Chondrocyte (in vitro differentiated cells): ENCODE measurements at regions not wholly inside any gene's neighbourhood (a gene's known extent, or its start where the extent isn't known, plus 50 kb on each side); places are given as distances from the start of the nearest gene placed in this dataset.

Source experiments
- DNase-seq: peaks from one replicate; pipeline ENCODE4 v3.0.0; 2021; ENCODE audit warnings: mixed read lengths, low spot score
- H3K27ac Mint-ChIP-seq: one replicate; pipeline ENCODE4 v1.8.0; 2021; ENCODE audit warnings: mild to moderate bottlenecking, moderate library complexity, mixed read lengths; ENCODE audit not compliant: unreplicated experiment
- H3K27me3 Mint-ChIP-seq: 2 replicates; pipeline ENCODE4 v1.8.0; 2021; ENCODE audit warnings: low read depth, mixed read lengths
- H3K36me3 Mint-ChIP-seq: 2 replicates; pipeline ENCODE4 v1.8.0; 2021; ENCODE audit warnings: low read depth, mixed read lengths
- H3K4me1 Mint-ChIP-seq: 2 replicates; pipeline ENCODE4 v1.8.0; 2021; ENCODE audit warnings: low read depth, mild to moderate bottlenecking, mixed read lengths
- H3K4me3 Mint-ChIP-seq: one replicate; pipeline ENCODE4 v1.8.0; 2021; ENCODE audit warnings: mild to moderate bottlenecking, moderate library complexity, mixed read lengths; ENCODE audit not compliant: unreplicated experiment
- H3K9me3 Mint-ChIP-seq: 2 replicates; pipeline ENCODE4 v1.8.0; 2021; ENCODE audit warnings: low read depth, mixed read lengths
- CTCF ChIP-seq: fragments of 200-600 bp; sonication (generic); IDR thresholded peaks from 2 replicates; pipeline ENCODE4 v1.5.0; 2021; ENCODE audit warnings: antibody characterized with exemption, mild to moderate bottlenecking, moderate library complexity

GRCh38 chr17:77433385-77434135 is 292.8 kb downstream of the SEC14L1 start:
- H3K27me3 Mint-ChIP-seq, result no peaks in the 10 kb centered on the region
- peaks cover 78% of the 10 kb centered on the region for H3K4me1 Mint-ChIP-seq
- no peak overlapping the region for H3K27ac Mint-ChIP-seq
- H3K36me3 Mint-ChIP-seq, result no peaks in the 10 kb centered on the region
- DNase-seq, result no peak
- TF ChIP-seq CTCF, result no peak
- no peak overlapping the region for H3K4me3 Mint-ChIP-seq
- no peaks in the 10 kb centered on the region for H3K9me3 Mint-ChIP-seq

DNA sequence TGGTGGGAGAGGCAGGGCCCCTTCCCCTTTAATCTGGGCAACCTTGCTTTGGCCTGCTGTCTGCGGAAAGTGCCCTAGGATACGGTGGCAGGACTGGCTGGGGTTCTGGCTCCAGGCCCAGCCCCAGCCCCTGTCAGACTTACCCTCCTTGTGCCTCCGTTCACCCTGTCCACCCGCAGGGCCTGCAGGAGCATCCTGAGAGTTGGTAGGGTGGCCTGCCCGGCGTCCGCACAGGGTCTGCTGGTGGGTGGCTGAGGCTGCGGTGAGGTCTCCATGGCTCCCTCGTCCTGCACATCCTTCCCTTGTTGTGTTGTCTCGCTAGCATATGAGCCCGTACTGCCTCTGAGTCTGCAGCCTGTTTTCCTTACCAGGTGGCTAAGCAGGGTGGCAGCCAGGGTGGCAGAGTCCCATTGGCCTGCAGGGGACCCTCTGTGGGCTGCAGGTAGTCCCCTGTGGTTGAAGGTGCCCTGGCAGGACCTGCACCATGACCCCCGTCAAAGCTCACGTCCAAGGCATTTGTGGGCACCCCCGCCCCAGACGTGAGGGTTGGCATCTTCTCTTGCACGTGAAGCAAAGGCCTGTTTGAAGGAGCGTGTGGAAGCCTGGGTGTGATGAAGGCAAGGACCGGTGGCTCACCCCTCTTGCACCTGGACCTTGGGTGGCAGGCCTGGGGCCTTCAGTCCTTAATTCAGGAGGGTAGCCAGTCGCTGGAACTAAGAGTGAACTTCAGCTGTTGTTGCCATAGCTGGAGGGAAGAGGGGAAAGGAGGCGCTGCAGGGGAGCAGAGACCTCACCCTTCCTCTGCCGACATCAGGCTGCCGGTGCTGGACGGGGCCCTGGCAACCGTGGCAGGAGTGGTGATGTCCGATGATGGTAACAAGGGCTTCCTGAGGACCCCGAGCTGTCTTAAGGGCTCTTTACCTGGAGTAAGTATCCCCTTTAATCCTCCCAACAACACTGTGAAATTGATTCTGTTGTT is 293.7 kb downstream of the SEC14L1 start:
- H3K27me3 Mint-ChIP-seq, result no peaks in the 10 kb centered on the region
- no peak for DNase-seq
- H3K27ac Mint-ChIP-seq, result no peak overlapping the region
- H3K9me3 Mint-ChIP-seq, result no peaks in the 10 kb centered on the region
- no peaks in the 10 kb centered on the region for H3K36me3 Mint-ChIP-seq
- TF ChIP-seq CTCF, result no peak
- H3K4me3 Mint-ChIP-seq, result no peak overlapping the region
- peaks cover 74% of the 10 kb centered on the region for H3K4me1 Mint-ChIP-seq

- no peaks in the 10 kb centered on the region for H3K9me3 Mint-ChIP-seq
- H3K4me3 Mint-ChIP-seq, result no peak overlapping the region
- H3K4me1 Mint-ChIP-seq, result peaks cover 67% of the 10 kb centered on the region
- H3K27me3 Mint-ChIP-seq, result no peaks in the 10 kb centered on the region
- no peak overlapping the region for H3K27ac Mint-ChIP-seq
- no peaks in the 10 kb centered on the region for H3K36me3 Mint-ChIP-seq
- no peak for TF ChIP-seq CTCF
- DNase-seq, result no peak
Measured at GRCh38 chr17:77435272-77436057, 294.7 kb downstream of the SEC14L1 start.

- Mint-ChIP-seq H3K4me1 (peaks cover 67% of the 10 kb centered on the region), H3K9me3 (no peaks in the 10 kb centered on the region), H3K4me3 (no peak overlapping the region), H3K36me3 (no peaks in the 10 kb centered on the region), H3K27ac (peak overlapping the region; percentile 36), H3K27me3 (no peaks in the 10 kb centered on the region)
- no peak for TF ChIP-seq CTCF
- DNase-seq, result no peak
Measured at GRCh38 chr17:77436058-77436442, 295.3 kb downstream of the SEC14L1 start.

DNA sequence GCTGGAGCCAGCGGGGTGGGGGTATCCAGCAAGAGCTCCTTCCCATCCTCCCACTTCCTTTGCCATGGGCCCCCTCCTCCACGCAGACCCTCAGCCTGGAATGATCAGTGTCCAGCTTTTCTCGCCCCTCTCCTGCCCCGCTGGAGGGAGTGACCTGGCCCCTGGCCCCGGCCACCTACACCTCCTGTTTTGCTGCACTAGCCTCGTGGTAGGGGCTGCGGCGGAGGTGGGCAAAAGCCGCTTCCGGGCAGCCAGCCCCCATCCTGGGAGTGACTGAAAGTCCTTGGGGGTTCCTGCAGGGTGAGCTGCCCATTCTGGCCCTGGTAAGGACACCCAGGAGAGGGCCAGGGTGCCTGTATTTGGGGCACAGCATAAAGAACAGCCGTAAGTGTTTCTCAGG is 295.7 kb downstream of the SEC14L1 start:
- no peak overlapping the region for H3K27ac Mint-ChIP-seq
- peaks cover 70% of the 10 kb centered on the region for H3K4me1 Mint-ChIP-seq
- TF ChIP-seq CTCF, result no peak
- H3K27me3 Mint-ChIP-seq, result no peaks in the 10 kb centered on the region
- H3K36me3 Mint-ChIP-seq, result no peaks in the 10 kb centered on the region
- no peak overlapping the region for H3K4me3 Mint-ChIP-seq
- H3K9me3 Mint-ChIP-seq, result no peaks in the 10 kb centered on the region
- DNase-seq, result no peak
